ENCODE measurements at regions not wholly inside any gene's neighbourhood (a gene's known extent, or its start where the extent isn't known, plus 50 kb on each side); places are given as distances from the start of the nearest gene placed in this dataset.
"Not testable (repeated sequence)": the region's sequence is repeated elsewhere in the genome, so short reads cannot be mapped to it uniquely, and the experiment has no call there.

GRCh38 chr6:811831-812230 is 118.9 kb upstream of the EXOC2 start:
- DNase-seq (ENCODE audit: low read depth) = no peak

- no peak for DNase-seq (ENCODE audit: low read depth)
Observed at GRCh38 chr6:811191-811590, 118.3 kb upstream of the EXOC2 start.

- DNase-seq (ENCODE audit: low read depth) = no peak
Observed at GRCh38 chr6:804771-805170, 111.8 kb upstream of the EXOC2 start.

DNA sequence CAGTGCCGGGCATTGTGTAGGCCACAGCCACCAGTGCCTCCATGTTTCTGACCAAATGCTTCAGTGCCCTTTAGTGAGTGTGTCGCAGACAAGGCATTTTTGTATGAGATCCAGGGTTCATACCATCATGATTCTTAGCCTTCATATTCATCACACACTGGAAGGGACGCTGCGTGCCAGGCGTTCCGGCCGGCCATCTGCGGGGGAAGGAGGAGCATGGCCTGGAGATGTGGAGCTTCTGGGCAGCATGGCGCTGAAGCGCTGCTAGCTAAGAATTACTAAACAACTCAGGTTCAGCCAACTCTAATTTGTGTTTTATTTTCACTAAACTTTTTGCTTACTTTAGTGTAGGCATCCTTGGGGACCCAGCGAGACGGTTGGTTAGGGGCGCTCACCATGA is 111.4 kb upstream of the EXOC2 start:
- no peak for DNase-seq (ENCODE audit: low read depth)

DNA sequence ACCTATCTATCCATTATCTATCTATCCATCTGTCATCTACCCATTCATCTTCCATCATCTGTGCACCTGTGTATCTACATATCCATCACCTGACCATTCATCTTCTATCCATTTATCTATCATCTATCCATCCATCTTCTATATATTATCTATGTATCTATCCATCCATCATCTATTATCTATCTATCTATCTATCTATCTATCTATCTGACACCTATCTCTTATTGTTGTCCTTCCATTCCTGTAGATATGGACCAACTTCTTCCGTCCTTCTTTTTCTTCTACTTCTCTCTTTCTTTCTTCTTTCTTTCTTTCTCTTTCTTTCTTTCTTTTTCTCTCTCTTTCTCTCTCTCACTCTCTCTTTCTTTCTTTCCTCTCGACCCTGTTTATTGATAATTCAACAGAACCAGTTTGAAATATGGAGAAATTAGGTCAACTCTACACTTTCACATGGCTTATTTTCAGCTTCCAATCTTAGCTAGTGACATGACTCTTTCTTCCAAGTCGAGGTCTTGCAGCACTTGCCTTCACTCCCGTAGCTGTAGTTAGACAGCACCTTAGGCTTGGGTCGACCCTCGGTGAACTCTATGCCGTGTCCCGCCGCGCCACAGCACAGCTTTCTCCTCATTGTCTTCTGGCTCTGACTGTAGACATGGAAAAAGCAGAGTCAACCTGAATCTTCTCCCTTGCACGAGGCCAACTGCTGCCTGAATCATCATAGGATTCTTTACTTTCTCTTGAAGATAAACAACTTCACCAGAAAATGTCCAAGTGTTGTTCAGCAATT is 110.4 kb upstream of the EXOC2 start:
- no peak for DNase-seq (ENCODE audit: low read depth)

DNA sequence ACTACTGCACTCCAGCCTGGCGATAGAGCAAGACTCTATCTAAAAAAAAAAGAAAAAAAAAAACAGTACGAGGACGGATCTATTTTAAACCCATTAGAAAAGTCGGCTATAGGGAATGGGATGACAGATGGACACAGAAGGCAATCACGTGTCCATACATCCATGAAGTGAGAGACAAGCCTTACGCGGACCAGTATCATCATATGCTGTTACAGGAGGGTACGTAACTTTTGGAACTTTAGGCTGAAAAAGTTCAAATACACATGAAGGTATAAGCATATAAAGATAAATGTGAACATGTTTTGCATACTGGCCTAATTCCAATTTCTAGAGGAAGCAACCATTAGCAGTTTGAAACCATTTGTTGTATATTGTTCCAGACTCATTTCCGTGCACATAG is 109.8 kb upstream of the EXOC2 start:
- no peak for DNase-seq (ENCODE audit: low read depth)

GRCh38 chr6:802223-802622 is 109.3 kb upstream of the EXOC2 start:
- DNase-seq (ENCODE audit: low read depth) = not testable (repeated sequence)

DNA sequence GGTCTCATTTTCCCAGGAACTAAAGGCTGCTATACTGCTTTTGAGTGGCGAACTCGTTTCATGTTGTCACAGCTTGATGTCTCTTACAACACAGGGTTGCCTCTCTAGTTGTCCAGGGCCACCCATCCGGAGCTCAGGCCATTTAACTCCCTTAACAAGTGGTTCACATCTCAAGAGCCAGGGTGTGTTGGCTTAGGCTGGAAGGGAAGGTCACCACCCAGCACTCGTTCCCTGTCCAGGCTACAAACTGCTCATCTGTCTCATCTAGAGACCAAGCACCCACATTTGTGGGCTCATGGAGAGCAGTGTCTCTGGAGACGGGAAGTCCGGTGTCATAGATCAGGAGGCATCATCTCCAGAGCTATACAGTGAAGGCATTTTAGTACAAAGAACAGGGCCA is 106.8 kb upstream of the EXOC2 start:
- DNase-seq (ENCODE audit: low read depth) = no peak

DNA sequence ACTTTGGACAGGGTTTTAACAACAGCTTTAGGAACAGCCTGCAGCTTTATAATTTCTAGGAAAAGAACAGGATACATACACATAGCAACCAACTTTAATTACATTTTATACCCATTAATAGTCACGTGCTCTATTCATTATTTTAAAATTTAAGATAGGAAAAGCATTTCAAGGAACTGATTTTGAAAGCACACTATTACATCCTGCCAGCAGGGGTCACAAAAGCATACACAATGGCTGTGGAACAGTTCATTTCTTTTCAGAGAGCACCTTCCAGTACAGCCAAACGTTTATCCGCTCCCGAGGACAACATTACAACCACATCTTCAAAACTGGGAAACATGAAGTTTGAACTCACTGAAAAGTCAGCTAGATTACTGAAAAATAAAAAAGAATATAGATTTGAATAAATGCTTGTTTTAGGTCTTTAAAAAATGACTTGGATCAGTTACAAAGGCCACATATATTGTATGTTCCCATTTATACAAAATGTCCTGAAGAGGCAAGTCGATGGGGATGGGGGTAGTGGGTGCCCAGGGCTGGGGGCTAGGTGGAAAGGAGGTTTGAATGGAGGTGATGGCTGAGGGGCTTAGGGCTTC is 104.6 kb upstream of the EXOC2 start:
- DNase-seq (ENCODE audit: low read depth) = peak; percentile 28

GRCh38 chr6:795046-795685 is 102.2 kb upstream of the EXOC2 start:
- no peak for DNase-seq (ENCODE audit: low read depth)

DNA sequence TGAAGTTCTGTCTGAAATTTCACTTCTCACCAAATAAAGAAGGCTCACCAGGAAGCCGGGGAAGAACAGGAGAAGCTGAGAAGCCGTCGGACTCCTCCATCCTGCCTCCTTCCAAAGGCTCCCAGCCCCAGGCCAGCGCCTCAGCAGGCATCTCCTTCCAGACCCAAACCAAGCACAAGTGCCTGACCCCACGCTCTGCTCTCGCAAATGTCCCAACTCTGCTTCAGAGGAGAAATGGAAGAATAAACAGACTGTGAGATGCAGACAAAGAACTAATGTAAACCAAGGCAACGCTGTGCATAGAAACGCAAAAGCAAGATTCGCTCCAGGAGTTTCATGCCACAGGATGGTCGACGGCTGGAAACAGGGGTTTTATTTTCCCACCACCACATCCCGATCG is 100.3 kb upstream of the EXOC2 start:
- DNase-seq (ENCODE audit: low read depth) = no peak

GRCh38 chr6:792662-793061 is 99.7 kb upstream of the EXOC2 start:
- DNase-seq (ENCODE audit: low read depth) = no peak

GRCh38 chr6:788058-788457 is 95.1 kb upstream of the EXOC2 start:
- DNase-seq (ENCODE audit: low read depth) = no peak

GRCh38 chr6:786946-787763 is 94.2 kb upstream of the EXOC2 start:
- no peak for DNase-seq (ENCODE audit: low read depth)

- no peak for DNase-seq (ENCODE audit: low read depth)
Observed at GRCh38 chr6:783966-784735, 91.2 kb upstream of the EXOC2 start.

GRCh38 chr6:782141-782540 is 89.2 kb upstream of the EXOC2 start:
- DNase-seq (ENCODE audit: low read depth) = no peak

- DNase-seq (ENCODE audit: low read depth) = no peak
Observed at GRCh38 chr6:781350-781961, 88.5 kb upstream of the EXOC2 start.

DNA sequence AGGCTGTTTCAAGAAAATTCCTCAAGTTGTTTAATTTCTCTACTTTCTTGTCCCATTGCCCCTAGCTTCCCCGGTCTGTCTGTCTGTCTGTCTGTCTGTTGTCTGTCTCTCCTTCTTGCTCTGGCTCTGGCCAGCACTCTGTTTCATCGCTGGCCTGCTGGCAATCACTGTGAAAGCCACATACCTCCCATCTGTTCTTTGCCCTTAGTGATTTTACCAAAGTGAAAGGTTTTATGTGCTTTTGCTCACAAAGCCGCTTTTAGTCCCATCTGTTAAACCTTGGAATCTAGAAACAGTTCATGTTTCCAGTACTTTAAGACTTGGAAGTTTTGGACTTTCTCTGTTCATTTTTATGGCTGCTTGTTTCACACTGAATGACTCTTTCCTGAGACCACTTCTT is 87.8 kb upstream of the EXOC2 start:
- DNase-seq (ENCODE audit: low read depth) = no peak

GRCh38 chr6:776951-777350 is 84.0 kb upstream of the EXOC2 start:
- no peak for DNase-seq (ENCODE audit: low read depth)

GRCh38 chr6:776528-776931 is 83.6 kb upstream of the EXOC2 start:
- no peak for DNase-seq (ENCODE audit: low read depth)

- no peak for DNase-seq (ENCODE audit: low read depth)
Observed at GRCh38 chr6:775863-776262, 82.9 kb upstream of the EXOC2 start.

Data from HS-5 (cell line).